ENCODE measurements at regions not wholly inside any gene's neighbourhood (a gene's known extent, or its start where the extent isn't known, plus 50 kb on each side); places are given as distances from the start of the nearest gene placed in this dataset.

DNA sequence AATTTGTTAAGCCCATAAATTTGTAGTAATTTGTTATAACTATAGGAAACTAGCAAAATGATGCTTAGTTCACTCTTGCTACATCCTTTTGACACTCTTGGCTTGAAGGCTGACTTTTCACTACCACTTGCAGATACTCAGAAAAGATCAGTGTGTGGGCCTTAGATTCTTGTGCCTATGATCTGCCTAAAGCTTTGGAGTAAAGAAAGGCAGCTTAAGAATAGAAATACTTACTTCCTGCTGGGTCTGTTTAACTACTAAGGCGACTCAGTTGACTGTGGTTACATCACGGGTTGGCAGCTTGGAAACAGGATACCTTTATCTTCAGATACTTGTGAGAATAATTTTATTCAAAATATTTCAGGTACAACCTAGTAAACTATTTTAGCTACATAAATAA, 201.4 kb upstream of the FMR1 start:
- DNase-seq, result no peak

DNA sequence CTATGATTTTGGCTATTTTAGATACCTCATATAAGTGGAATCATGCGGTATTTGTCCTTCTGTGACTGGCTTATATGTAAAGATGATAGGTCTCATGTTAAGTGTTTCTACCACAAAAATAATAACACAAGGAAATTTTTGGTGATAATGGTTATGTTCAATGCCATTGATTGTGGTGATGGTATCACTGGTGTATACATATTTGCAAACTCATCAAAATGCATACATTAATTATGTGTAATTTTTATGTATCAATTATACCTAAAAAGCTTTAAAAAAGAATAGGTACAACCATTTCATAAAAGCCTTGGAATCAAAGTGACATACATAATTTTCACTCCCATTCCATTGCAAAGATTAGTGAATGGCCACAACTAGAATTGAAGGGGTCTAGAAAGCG, 178.3 kb upstream of the FMR1 start:
- DNase-seq, result no peak

DNA sequence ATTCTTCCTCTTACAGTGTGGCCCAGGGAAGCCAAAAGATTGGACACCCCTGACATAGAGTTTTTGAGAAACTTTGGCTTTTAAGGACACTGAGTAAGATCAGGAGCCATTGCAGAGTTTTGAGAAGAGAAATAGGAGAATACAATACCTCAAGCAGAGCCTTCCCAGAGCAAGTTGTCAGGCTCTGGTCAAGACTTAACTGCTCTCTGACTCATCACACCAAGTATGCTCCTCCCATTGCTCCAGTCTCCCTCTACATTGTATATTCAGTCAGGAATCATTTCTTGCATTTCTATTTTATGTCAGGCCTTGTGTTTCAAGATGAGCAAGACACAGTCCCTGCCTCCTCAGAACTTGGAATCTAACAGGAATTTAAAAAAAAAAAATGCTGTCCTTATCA, 176.4 kb upstream of the FMR1 start:
- no peak for DNase-seq

DNA sequence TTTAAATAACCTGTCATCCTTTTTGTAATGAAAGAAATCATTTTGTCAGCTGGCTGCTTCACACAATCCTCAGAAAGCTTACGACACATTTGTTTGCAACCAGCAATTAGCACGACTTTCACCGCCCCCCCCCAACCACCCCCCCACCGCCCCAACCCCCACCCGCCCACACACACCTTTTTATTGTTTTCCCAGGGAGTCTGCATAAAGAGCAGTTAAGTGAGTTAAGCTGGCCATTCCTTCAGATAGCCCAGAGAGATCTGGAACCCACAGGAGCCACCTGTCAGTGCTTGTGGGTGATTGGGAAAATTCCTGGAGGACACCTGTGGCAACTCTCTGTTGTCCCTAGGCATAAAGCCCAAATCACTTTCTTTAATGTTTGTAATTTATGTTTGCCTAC, 175.7 kb upstream of the FMR1 start:
- DNase-seq, result no peak

DNA sequence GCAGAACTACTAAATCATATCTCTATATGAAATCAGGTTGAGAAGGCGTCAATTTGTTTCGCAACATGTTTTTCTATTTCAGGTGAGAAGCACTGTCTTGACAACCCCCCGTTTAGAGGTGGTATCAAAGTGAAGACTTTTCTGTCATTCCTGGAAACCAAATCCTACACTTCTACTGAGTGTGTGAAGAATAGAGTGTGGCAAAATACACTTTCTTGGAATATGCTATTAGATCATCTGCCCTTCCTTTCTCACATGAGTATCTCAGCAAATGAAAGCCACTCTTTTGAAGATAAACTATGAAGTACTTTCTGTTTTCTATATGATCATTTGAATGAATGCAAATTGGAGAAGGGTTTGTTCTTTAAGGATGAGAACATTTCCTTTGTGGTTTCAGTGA, 174.0 kb upstream of the FMR1 start:
- DNase-seq, result no peak

DNA sequence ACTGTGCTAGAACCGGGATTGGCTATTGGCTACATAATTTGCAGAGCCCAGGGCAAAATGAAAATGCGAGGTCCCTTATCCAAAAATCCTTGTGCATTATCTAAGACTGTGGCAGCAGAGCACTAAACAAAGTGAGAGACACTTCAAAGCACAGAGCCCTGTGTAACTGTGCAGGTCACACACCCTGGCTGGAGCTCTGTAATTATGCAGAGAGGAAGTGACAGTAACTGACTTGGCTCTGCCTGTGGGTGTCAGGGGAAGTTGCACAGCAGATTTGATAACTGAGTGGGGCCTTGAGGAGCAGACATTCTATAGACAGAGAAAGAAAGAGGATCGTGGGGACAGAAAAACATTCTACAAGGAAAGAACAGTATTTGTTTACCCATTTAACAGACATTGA, 173.5 kb upstream of the FMR1 start:
- no peak for DNase-seq

DNA sequence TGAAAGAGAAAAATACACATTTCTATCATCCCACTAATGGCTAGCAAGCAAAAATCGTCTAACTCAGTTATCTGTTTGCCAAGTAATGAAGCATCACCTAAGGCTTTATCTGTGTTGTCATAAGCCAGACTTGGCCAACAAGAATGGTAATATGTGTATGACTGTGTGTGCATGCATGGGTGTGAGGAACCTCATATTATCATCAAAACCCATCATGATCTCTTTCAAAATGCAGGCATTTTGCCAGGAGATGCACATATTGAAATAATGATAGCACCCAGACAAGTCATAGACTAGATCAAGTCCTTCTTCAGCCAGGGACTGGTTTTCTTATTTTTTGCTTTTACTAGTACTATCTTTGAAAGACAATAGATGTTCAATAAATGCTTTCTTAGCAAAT, 172.5 kb upstream of the FMR1 start:
- no peak for DNase-seq

DNA sequence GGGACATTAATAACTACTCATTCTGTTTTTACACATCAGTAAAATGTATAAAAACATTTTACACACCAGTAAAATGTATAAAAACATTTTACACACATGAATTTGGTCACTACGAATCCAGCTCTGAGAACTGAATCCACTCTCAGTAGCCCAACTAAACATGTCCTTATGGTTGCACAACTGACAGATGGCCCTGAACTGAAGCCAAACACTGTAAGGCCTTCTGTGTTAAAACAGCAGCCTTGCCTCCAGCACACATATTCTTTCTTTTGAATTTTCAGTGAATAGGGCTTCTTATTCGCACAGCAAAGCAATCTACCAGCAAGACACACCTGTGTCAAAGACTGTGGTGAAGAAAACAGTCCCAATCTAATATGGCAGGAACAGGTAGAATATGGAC, 169.9 kb upstream of the FMR1 start:
- DNase-seq, result no peak

DNA sequence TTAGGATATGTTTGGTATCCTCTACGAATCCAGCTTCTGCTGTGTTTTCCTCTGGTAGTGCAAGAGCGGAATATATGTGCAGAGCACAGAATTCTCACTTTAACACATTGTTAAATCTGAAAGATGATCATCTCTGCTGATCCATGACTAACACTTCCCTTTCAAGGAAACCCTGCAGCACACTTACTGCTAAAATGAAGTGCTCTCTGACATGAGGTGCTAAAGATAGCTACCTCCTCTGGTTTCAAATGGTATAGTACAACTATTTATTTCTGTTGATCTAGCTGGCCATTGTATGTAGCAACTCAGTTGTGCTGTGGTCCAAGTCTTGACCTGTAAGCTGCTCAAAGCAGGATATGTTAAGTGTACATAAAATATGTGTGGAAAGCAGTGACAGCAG, 162.4 kb upstream of the FMR1 start:
- no peak for DNase-seq

DNA sequence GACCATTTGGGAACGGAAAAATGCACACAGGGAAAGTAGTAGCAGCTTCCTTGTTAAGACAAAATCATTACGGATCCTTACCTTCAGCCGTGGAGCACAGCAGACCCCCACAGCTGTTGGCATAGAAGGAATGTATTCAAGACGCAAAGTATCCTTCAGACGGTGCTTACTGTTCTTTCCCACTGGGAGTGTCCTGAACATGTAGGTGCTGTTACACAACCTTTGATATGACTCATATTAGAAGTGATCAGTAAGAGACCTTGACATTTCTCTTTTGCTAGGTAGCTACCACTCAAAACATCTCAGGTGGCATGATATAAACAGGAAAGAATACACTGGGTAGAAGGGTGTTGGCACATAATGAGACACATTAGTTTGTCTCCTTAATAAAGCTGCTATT, 154.0 kb upstream of the FMR1 start:
- DNase-seq, result no peak

DNA sequence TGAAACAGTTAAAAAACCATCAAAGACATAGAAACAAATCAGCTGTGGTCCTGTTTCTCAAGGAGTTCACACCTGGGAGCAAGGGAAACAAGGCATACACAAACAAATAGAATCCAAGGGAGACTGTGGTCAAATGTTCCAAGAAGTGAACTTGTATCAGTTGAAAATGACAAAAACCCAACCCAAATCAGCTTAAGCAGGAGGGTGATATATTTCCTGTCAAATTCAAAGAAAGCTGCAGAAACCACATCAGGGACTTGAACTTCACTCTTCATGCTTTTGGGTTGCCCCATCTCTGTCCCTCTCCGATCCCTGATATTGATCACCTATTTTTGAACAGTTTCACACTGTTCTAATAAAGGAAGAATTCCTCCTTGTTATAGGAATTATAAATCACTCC, 148.6 kb upstream of the FMR1 start:
- DNase-seq, result no peak

DNA sequence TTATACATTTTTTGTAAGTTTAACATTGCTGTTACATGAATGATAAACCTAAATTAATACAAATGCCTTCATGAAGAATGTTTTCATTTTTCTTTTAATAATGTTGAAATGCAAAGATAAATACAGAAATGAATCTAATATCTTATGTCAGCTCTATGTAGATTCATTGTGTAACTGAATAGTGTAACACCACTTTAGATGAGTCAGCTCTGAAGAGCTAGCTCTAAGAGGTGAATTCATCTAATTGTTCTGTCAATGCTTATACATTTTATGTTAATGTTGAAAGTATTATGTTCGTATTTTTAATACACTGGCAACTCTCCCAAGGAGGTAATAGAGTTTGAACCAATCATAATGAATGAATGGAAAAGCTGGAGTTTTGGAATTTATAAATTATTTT, 146.9 kb upstream of the FMR1 start:
- no peak for DNase-seq

DNA sequence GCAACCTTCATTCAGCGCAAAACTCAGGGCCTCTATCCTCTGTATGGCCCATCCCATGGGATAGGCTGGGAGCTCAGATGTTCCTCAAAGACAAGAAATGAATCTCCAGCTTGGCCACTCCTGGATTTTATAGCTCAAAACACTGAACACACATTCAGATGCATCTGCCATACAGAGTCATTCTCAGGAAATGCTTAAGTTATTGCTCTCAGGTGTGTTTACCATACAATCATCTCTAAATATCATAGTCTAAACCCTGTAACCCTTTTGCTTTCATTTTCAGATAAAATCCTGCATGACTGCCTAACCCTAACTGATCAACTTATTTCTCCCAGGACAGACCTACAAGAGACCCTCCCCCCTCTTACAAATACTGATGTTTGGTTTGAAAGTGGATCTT, 140.9 kb upstream of the FMR1 start:
- no peak for DNase-seq

DNA sequence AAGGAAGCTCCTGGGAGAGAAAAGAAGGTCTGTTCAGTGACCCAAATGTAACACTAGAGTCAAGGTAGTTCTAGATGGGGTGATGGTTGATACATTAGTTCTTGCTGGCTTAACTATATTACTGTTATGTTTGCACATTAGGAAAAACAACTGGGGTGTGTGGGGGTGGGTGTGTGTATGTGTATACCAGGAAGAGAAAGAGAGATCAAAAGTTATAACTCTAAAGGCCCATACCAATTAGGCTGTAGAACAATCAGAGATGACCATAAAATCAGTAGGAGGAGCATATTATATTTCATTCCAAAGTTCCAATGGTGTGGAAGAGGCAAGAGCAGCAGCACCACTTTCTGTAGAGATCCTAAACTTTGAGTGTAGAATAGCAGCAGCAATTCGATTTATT, 134.7 kb upstream of the FMR1 start:
- no peak for DNase-seq

DNA sequence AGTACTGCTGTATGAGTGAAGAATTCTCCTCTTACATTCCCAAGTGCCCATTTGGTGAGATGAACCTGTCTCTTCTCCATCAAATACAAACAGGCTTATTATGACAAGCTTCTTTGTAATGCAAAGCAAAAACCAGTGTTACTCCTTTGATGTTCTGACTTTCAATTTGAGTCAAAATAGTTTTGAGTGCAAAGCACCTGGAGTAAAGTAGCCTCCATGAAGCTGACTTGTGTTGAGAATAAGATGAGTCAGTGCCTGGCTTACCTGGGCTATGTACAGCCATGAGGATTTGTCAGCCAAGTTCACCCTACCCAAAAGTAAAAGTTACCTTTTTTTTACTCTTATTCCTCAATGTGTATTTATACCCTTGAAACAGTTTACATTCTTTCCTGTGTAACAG, 132.5 kb upstream of the FMR1 start:
- DNase-seq, result no peak

DNA sequence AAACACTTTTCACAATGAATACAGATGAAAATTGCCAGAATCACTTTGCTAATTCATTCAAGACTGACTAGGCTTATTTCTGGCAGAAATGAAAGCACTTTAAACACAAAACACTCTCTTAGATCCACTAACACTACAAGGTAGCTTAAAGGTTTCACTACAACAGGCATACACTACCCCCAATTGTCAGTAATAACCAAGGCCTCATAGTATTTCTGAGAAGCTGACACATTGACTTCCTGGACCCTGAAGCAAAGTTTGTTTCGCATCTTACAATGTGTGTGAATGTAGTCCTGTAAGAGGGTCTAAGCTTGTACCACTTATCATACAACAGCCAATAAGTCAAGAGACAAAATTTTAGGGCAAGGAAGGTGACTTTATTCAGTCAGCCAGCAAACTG, 129.9 kb upstream of the FMR1 start:
- DNase-seq, result no peak

DNA sequence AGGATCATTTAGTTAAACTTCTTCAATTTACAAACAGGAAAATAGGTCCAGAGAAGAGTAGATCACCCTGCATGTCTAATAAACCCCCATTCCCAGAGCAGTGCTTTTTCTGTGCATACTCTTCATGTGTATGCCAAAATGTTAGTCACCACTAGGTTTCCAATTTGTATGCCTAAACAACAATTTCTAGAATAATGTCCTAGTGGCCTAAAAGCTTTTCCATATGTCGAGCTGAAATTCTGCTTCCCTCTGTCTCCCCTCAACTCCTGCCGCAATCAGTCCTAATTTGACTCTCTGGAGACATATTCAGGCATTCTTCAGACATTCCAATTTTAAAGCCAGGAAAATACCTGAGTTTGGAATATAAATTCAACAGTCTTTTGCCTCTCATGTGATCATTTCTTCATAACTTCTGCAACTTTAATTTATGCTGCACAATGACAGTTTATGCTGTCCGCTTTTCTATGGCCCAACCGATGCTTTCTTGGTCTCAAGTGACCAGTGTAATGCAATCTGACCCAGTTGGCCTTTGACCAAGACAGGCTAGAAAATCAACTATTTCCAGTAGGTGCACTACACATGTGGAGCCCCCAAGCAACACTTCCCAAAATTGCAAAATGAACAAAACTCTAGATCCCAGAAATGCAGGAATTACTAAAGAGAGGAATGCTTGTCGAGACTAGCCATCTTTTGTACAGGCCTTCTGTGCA, 122.9 kb upstream of the FMR1 start:
- DNase-seq, result no peak

DNA sequence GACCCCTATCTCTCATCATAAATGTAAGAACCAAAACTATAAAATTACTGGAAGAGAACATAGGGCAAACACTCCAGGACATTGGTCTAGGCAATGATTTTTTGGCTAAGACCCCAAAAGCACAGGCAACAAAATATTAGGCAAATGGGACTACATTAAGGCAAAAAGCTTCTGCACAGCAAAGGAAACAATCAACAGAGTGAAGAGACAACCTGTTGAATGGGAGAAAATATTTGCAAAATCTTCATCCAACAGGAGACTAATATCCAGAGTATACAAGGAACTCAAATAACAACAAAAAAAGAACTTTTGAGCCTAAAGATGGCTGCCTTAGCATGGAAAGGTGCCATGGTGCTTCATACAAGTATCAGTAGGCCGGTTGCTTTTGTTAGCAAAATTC, 111.1 kb upstream of the FMR1 start:
- DNase-seq, result no peak

DNA sequence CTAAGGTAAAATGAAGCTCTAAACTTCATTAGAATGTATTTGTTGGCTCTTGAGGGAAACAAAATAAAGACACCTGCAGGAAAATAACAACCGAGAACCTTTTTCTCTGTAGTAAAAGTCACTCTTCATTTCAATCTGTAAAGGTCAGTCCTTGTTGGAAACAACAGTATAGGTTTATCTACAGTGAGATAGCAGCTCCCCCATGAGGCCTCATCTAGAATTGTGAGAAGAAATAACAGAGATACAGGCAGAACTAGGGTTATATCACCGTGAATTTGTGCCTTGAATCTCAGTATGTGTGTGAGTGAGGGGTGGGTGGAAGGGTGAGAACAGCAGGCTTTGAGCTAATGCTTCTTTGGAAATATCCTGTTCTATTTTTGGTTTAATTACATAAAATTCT, 107.8 kb upstream of the FMR1 start:
- no peak for DNase-seq

DNA sequence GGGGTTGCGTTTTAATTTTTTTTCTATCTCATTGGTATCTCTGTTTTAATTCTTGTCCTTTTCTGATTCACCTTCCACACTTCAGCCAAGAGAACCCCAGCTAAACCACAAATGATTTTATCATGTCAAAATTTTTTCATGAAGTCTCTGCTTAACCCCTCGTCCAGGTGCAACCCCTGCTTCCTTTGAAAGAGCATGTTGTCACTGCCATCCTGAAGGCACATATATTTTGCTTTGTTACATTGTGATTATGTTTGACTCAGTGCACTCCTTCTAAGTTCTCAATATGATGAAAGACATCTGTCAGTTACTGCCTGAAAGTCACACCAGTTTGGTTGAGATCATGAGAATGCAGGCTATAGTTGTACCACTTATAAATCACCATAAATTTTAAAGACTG, 99.9 kb upstream of the FMR1 start:
- no peak for DNase-seq

DNA sequence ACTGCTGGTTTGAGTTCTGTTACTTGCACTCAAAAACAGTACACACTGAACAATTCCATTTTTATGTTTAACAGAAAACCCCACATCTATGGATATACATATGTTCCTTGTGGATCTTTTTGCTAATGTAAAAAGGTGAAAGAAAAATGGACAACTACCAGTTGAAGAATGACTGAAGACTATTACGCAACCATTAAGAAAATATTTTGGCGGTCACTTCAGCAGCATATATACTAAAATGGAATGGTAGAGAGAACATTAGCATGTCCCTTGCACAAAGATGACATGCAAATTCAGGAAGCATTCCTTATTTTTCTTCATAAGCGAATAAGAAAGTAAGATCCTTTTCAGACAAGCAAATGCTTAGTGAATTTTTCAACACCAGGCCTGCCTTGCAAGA, 84.6 kb upstream of the FMR1 start:
- no peak for DNase-seq

DNA sequence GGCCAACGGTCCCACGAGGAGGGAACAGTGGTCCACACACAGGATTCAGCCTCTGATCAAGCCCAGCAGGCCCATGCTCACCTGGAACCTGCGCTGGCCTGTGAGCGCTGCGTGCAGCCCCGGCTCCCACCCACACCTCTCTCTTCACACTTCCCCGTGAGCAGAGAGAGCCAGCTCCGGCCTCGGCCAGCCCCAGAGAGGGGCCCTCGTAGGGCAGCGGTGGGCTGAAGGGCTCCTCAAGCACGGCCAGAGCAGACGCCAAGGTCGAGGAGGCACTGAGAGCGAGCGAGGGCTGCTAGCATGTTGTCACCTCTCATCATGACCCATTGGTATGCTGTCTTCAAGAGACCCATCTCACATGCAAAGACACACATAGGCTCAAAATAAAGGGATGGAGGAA, 83.0 kb upstream of the FMR1 start:
- DNase-seq, result no peak

DNA sequence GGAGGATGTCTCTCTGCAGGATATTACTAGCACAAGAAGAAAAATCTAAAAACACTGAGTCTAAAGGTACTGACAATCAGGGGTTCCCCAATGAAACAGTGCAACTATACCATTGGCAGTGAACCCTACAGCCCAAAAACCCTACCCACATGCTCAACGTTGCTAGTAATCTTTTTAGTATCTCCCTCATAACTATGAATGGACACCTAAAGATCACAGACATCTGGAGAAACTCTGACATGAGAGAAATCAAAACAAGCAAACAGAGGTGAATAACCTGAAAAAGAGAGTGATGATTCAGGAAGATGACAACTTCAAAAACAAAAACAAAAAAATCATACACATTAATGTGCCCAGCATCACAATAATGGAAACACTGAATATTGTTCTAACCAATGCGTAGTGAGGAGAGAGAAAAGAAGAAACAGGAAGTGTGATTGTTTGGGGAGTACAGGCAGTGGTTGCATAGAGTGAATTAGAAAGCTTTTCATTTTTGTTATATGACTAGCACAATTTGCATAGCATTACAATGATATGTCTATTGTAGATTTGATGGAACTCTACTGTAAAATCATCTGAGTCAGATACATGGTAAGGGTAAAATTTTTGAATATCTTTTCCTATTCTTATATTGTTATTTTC, 78.9 kb upstream of the FMR1 start:
- DNase-seq, result no peak

DNA sequence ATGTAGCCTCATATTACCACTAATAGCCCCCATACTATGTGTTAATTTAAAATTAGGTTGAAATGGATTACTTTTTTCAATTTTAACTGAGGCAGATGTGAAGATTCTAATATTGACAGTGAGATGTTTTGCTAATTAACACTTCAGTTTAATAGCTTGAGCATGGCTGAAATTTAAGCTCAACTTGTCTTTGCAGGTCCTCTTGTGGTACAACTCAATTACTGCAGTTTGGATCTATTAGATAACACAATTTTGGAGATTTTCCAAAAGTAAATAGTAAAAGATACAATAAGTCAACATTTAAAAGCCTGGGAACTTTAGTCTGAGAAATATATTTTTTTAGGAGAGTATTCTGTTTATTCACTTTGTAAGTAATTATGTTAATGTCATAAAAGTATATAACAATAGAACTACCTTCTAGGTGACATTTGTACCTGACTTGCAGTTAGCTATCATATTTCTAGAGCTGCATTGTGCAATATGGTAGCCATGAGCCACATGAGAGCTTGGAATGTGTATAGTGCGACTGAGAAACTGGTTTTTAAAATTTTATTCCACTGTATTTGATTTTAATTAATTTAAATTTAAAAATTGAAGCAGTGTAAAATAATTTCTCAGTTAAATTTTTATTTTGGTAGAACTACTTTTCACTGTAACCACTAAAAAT, 73.1 kb upstream of the FMR1 start:
- peak; percentile 0 for DNase-seq

DNA sequence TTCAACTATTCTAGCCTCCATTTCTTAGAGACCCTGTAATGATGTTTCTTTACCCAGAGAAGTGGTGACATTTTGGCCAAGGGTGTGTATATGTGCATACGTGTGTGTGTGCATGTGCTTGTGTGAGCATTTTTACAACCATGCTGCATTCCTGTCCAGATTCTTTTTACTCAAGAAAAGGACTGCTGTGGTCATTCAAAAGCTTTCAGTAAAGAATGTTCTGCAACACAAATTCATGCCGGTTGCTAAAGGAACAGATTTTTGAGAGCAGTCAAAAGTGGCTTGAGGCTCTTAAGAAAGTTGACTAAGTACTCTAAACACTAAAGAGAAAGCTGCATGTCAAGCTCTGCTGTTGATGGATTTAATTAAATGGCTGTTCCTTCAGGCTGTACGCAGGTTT, 65.0 kb upstream of the FMR1 start:
- DNase-seq, result no peak

Data from dermis blood vessel endothelial cell (primary cell).